GM12878 (cell line): ENCODE measurements at regions not wholly inside any gene's neighbourhood (a gene's known extent, or its start where the extent isn't known, plus 50 kb on each side); places are given as distances from the start of the nearest gene placed in this dataset.

Experiments
- ATAC-seq: fragments of 200-7000 bp; cut with Tn5 transposase; 3 replicates; pipeline ENCODE4 v1.9.1; 2020; ENCODE audit warnings: mild to moderate bottlenecking, moderate library complexity
- BruUV-seq: library from RNA; stranded (reverse); fragments of 400-500 nt; replicated peaks from 2 replicates; lab custom pipeline; 2021; lab: Mats Ljungman, UMichigan
- CTCF ChIA-PET: fragments of 300-600 bp; sonication (Branson Sonifier 250); formaldehyde crosslinking; extraction: SDS; loops from one replicate; lab custom pipeline; 2021; ENCODE audit warnings: inconsistent platforms; lab: Yijun Ruan, JAX
- POLR2A ChIA-PET: fragments of 350-600 bp; formaldehyde crosslinking; extraction: SDS; loops from one replicate; lab custom pipeline; 2021; ENCODE audit warnings: inconsistent platforms; lab: Charles Lee
- RAD21 ChIA-PET: fragments of 300-600 bp; sonication (Branson Sonifier 250); formaldehyde crosslinking; loops from one replicate; lab custom pipeline; 2023; ENCODE audit warnings: antibody characterized with exemption; ENCODE audit not compliant: unreplicated experiment; lab: Charles Lee
- SMC1A ChIA-PET: fragments of 300-600 bp; sonication (Branson Sonifier 250); formaldehyde crosslinking; loops from one replicate; lab custom pipeline; 2023; ENCODE audit not compliant: unreplicated experiment, uncharacterized antibody; lab: Charles Lee
- DNase-seq: peaks from one replicate; pipeline ENCODE4 v3.0.0-alpha.2; 2011; ENCODE audit warnings: low read depth, low spot score
- FAIRE-seq: peaks from 3 replicates; lab custom pipeline; 2011; peaks lifted over from hg19 to GRCh38; lab: Jason Lieb, UNC
- H2AFZ ChIP-seq: 2 replicates; pipeline ENCODE4 v1.6.0; 2011; ENCODE audit warnings: low read depth, low read length, control low read depth; ENCODE audit not compliant: control insufficient read depth
- H3K27ac ChIP-seq: 2 replicates; pipeline ENCODE4 v1.5.1; 2011; ENCODE audit warnings: control low read depth; ENCODE audit not compliant: control insufficient read depth, insufficient read depth
- H3K27me3 ChIP-seq, 2 experiments: replicated peaks in 1 of 2; 2 replicates each; pipeline versions ENCODE4 v1.6.0 to v1.6.1; 2011; ENCODE audit warnings: low read length in 1 of 2; ENCODE audit not compliant: control insufficient read depth in 2 of 2, insufficient read depth in 2 of 2
- H3K36me3 ChIP-seq, 2 experiments: 2 replicates each; pipeline ENCODE4 v1.5.1; 2011; ENCODE audit warnings: low read length in 1 of 2; ENCODE audit not compliant: control insufficient read depth in 2 of 2, insufficient read depth in 2 of 2
- H3K4me1 ChIP-seq: 2 replicates; pipeline ENCODE4 v1.6.1; 2011; ENCODE audit warnings: mild to moderate bottlenecking, low read length, moderate library complexity, mixed read lengths; ENCODE audit not compliant: control insufficient read depth, insufficient read depth
- H3K4me2 ChIP-seq: 2 replicates; pipeline ENCODE4 v1.6.0; 2011; ENCODE audit warnings: control low read depth; ENCODE audit not compliant: control insufficient read depth, insufficient read depth
- H3K4me3 ChIP-seq: fragments of 200-600 bp; sonication (generic); 2 replicates; pipeline ENCODE4 v1.5.1; 2016
- H3K79me2 ChIP-seq: 2 replicates; pipeline ENCODE4 v1.6.0; 2011; ENCODE audit warnings: low read length; ENCODE audit not compliant: control insufficient read depth, insufficient read depth
- H3K9ac ChIP-seq: 2 replicates; pipeline ENCODE4 v1.8.0; 2011; ENCODE audit warnings: low read length, control low read depth, mixed read lengths; ENCODE audit not compliant: control insufficient read depth, insufficient read depth
- H3K9me3 ChIP-seq: replicated peaks from 3 replicates; pipeline ENCODE4 v1.5.1; 2011; ENCODE audit warnings: mild to moderate bottlenecking, low read length; ENCODE audit not compliant: control insufficient read depth, insufficient read depth
- H4K20me1 ChIP-seq: 2 replicates; pipeline ENCODE4 v1.6.0; 2011; ENCODE audit not compliant: control insufficient read depth, insufficient read depth
- JUND ChIP-seq: IDR thresholded peaks from 2 replicates; pipeline ENCODE4 v1.6.1; 2012; ENCODE audit warnings: low read depth, mild to moderate bottlenecking, low read length, improper control_type of control experiment, moderate library complexity
- MEF2A ChIP-seq: IDR thresholded peaks from 2 replicates; pipeline ENCODE4 v1.6.1; 2011; ENCODE audit warnings: low read depth, mild to moderate bottlenecking, low read length, moderate library complexity; ENCODE audit not compliant: insufficient read depth
- NFIC ChIP-seq: IDR thresholded peaks from 2 replicates; pipeline ENCODE4 v1.6.1; 2012; ENCODE audit warnings: low read depth, mild to moderate bottlenecking, inconsistent platforms, low read length, moderate library complexity
- RAD21 ChIP-seq: IDR thresholded peaks from 2 replicates; pipeline ENCODE4 v1.6.1; 2011; ENCODE audit warnings: mild to moderate bottlenecking, low read depth, low read length, moderate library complexity; ENCODE audit not compliant: insufficient read depth
- RELA ChIP-seq: fragments of 450-650 bp; IDR thresholded peaks from 2 replicates; pipeline ENCODE4 v1.8.0; 2014; ENCODE audit warnings: borderline replicate concordance; ENCODE audit not compliant: partially characterized antibody
- SIN3A ChIP-seq: IDR thresholded peaks from 2 replicates; pipeline ENCODE4 v1.6.1; 2012; ENCODE audit warnings: low read depth, low read length, improper control_type of control experiment
- SMAD5 ChIP-seq: IDR thresholded peaks from 2 replicates; pipeline ENCODE4 v1.6.1; 2016; ENCODE audit warnings: antibody characterized with exemption, low read depth
- ZNF384 ChIP-seq: IDR thresholded peaks from 2 replicates; pipeline ENCODE4 v1.6.1; 2012; ENCODE audit warnings: low read depth, mild to moderate bottlenecking, low read length, improper control_type of control experiment, borderline replicate concordance
- WGBS: methylation state at CpG from one replicate; pipeline ENCODE4 v1.1.6; 2016; ENCODE audit warnings: low lambda C conversion rate; ENCODE audit not compliant: insufficient replicate concordance, insufficient coverage; ENCODE audit errors: missing lambda C conversion rate; 5-methylcytosine and 5-hydroxymethylcytosine counted together
- in situ Hi-C: fragments of 300-500 bp; cut with MboI; formaldehyde crosslinking; loops from 9 replicates; pipeline ENCODE4 v1.14.3; 2018; ENCODE audit warnings: mixed read lengths
- intact Hi-C: fragments of 100-400 bp; cut with micrococcal nuclease; formaldehyde crosslinking; loops from one replicate; pipeline ENCODE4 v1.14.2; 2022; ENCODE audit not compliant: unreplicated experiment
- TF ChIP-seq, protein P1 (sequence below): IDR thresholded peaks from 2 replicates; pipeline ENCODE4 v1.6.1; 2012; ENCODE audit warnings: improper control_type of control experiment, low read depth, low read length; ENCODE audit not compliant: insufficient replicate concordance
- TF ChIP-seq, protein P2 (sequence below): fragments of 450-650 bp; IDR thresholded peaks from 2 replicates; pipeline ENCODE4 v1.6.1; 2017; ENCODE audit warnings: mild to moderate bottlenecking, low read depth, inconsistent platforms; ENCODE audit not compliant: poor library complexity, severe bottlenecking
- TF ChIP-seq, protein P3 (sequence below): IDR thresholded peaks from 2 replicates; pipeline ENCODE4 v1.6.1; 2012; ENCODE audit warnings: mild to moderate bottlenecking, low read depth, low read length
- TF ChIP-seq, protein P4 (sequence below): fragments of 450-650 bp; IDR thresholded peaks from 2 replicates; pipeline ENCODE4 v1.6.1; 2014; ENCODE audit warnings: mild to moderate bottlenecking

DNA sequence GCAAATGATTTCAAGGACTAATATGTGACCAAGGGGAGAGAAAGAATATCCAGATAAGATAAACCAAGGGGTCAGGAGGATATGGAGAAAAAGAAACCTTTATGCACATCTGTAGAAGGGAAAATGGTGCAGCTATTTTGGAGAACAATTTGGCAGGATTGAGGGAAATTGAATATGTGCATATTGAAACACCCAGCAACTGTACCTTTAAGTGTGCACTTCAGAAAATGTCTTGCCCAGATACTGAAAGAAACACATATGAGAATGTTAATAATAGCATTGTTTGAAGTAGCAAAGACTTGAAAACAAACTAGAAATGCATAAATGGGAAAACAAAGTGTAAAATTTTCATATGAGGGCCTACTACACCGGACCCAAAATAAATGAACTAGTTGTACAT, 599.6 kb downstream of the PSAT1 start:
- ChIA-PET RAD21 (no interaction called here), POLR2A (no interaction called here), CTCF (no interaction called here), SMC1A (no interaction called here)
- no peak overlapping the region for H3K4me2 ChIP-seq
- DNase-seq = no peak
- H3K27me3 ChIP-seq = no peaks in the 10 kb centered on the region
- H3K36me3 ChIP-seq = no peaks in the 10 kb centered on the region
- H4K20me1 ChIP-seq = no peaks in the 10 kb centered on the region
- H3K4me1 ChIP-seq = no peaks in the 10 kb centered on the region
- intact Hi-C loops = no loop called here
- no peak for ATAC-seq
- WGBS = 20% methylated on average over 1 of the region's 1 CpG
- FAIRE-seq = no peak
- H3K4me3 ChIP-seq = no peak overlapping the region
- H3K27ac ChIP-seq = no peak overlapping the region
- BruUV-seq = no TSS peak
- no peak overlapping the region for H3K9ac ChIP-seq
- in situ Hi-C loops = no loop called here
- H2AFZ ChIP-seq = no peak overlapping the region
- H3K9me3 ChIP-seq = no peaks in the 10 kb centered on the region
- H3K79me2 ChIP-seq = no peaks in the 10 kb centered on the region
- TF ChIP-seq NFIC (no peak), RELA (no peak), RAD21 (no peak), SMAD5 (no peak), SIN3A (no peak), JUND (no peak), ZNF384 (no peak), MEF2A (no peak)
- TF ChIP-seq, protein P1, sequence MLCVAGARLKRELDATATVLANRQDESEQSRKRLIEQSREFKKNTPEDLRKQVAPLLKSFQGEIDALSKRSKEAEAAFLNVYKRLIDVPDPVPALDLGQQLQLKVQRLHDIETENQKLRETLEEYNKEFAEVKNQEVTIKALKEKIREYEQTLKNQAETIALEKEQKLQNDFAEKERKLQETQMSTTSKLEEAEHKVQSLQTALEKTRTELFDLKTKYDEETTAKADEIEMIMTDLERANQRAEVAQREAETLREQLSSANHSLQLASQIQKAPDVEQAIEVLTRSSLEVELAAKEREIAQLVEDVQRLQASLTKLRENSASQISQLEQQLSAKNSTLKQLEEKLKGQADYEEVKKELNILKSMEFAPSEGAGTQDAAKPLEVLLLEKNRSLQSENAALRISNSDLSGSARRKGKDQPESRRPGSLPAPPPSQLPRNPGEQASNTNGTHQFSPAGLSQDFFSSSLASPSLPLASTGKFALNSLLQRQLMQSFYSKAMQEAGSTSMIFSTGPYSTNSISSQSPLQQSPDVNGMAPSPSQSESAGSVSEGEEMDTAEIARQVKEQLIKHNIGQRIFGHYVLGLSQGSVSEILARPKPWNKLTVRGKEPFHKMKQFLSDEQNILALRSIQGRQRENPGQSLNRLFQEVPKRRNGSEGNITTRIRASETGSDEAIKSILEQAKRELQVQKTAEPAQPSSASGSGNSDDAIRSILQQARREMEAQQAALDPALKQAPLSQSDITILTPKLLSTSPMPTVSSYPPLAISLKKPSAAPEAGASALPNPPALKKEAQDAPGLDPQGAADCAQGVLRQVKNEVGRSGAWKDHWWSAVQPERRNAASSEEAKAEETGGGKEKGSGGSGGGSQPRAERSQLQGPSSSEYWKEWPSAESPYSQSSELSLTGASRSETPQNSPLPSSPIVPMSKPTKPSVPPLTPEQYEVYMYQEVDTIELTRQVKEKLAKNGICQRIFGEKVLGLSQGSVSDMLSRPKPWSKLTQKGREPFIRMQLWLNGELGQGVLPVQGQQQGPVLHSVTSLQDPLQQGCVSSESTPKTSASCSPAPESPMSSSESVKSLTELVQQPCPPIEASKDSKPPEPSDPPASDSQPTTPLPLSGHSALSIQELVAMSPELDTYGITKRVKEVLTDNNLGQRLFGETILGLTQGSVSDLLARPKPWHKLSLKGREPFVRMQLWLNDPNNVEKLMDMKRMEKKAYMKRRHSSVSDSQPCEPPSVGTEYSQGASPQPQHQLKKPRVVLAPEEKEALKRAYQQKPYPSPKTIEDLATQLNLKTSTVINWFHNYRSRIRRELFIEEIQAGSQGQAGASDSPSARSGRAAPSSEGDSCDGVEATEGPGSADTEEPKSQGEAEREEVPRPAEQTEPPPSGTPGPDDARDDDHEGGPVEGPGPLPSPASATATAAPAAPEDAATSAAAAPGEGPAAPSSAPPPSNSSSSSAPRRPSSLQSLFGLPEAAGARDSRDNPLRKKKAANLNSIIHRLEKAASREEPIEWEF = no peak
- TF ChIP-seq, protein P2, sequence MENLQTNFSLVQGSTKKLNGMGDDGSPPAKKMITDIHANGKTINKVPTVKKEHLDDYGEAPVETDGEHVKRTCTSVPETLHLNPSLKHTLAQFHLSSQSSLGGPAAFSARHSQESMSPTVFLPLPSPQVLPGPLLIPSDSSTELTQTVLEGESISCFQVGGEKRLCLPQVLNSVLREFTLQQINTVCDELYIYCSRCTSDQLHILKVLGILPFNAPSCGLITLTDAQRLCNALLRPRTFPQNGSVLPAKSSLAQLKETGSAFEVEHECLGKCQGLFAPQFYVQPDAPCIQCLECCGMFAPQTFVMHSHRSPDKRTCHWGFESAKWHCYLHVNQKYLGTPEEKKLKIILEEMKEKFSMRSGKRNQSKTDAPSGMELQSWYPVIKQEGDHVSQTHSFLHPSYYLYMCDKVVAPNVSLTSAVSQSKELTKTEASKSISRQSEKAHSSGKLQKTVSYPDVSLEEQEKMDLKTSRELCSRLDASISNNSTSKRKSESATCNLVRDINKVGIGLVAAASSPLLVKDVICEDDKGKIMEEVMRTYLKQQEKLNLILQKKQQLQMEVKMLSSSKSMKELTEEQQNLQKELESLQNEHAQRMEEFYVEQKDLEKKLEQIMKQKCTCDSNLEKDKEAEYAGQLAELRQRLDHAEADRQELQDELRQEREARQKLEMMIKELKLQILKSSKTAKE = no peak
- TF ChIP-seq, protein P3, sequence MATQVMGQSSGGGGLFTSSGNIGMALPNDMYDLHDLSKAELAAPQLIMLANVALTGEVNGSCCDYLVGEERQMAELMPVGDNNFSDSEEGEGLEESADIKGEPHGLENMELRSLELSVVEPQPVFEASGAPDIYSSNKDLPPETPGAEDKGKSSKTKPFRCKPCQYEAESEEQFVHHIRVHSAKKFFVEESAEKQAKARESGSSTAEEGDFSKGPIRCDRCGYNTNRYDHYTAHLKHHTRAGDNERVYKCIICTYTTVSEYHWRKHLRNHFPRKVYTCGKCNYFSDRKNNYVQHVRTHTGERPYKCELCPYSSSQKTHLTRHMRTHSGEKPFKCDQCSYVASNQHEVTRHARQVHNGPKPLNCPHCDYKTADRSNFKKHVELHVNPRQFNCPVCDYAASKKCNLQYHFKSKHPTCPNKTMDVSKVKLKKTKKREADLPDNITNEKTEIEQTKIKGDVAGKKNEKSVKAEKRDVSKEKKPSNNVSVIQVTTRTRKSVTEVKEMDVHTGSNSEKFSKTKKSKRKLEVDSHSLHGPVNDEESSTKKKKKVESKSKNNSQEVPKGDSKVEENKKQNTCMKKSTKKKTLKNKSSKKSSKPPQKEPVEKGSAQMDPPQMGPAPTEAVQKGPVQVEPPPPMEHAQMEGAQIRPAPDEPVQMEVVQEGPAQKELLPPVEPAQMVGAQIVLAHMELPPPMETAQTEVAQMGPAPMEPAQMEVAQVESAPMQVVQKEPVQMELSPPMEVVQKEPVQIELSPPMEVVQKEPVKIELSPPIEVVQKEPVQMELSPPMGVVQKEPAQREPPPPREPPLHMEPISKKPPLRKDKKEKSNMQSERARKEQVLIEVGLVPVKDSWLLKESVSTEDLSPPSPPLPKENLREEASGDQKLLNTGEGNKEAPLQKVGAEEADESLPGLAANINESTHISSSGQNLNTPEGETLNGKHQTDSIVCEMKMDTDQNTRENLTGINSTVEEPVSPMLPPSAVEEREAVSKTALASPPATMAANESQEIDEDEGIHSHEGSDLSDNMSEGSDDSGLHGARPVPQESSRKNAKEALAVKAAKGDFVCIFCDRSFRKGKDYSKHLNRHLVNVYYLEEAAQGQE = no peak
- TF ChIP-seq, protein P4, sequence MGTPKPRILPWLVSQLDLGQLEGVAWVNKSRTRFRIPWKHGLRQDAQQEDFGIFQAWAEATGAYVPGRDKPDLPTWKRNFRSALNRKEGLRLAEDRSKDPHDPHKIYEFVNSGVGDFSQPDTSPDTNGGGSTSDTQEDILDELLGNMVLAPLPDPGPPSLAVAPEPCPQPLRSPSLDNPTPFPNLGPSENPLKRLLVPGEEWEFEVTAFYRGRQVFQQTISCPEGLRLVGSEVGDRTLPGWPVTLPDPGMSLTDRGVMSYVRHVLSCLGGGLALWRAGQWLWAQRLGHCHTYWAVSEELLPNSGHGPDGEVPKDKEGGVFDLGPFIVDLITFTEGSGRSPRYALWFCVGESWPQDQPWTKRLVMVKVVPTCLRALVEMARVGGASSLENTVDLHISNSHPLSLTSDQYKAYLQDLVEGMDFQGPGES = no peak
